WERI-Rb-1 (cell line): ENCODE measurements at regions not wholly inside any gene's neighbourhood (a gene's known extent, or its start where the extent isn't known, plus 50 kb on each side); places are given as distances from the start of the nearest gene placed in this dataset.

Experiments used
- DNase-seq: peaks from one replicate; pipeline ENCODE4 v3.0.0-alpha.2; 2020
- H3K27ac ChIP-seq: fragments of 250-450 bp; sonication (Bioruptor Pico); 2 replicates; pipeline ENCODE4 v1.5.1; 2020; ENCODE audit warnings: mild to moderate bottlenecking, moderate library complexity
- H3K27me3 ChIP-seq: fragments of 250-450 bp; sonication (Bioruptor Pico); 2 replicates; pipeline ENCODE4 v1.5.1; 2021; ENCODE audit warnings: mild to moderate bottlenecking, low read depth, moderate library complexity; ENCODE audit not compliant: insufficient read depth, severe bottlenecking
- H3K36me3 ChIP-seq: fragments of 250-450 bp; sonication (Bioruptor Pico); 2 replicates; pipeline ENCODE4 v1.5.1; 2020; ENCODE audit warnings: mild to moderate bottlenecking, moderate library complexity
- H3K4me3 ChIP-seq: 2 replicates; pipeline ENCODE4 v1.5.1; 2011; ENCODE audit warnings: low read depth, mild to moderate bottlenecking, control low read depth, low read length
- H3K9me3 ChIP-seq: fragments of 250-450 bp; sonication (Bioruptor Pico); 2 replicates; pipeline ENCODE4 v1.5.1; 2021; ENCODE audit warnings: mild to moderate bottlenecking, moderate library complexity; ENCODE audit not compliant: severe bottlenecking
- TF ChIP-seq, protein P1 (sequence below): IDR thresholded peaks from 2 replicates; pipeline ENCODE4 v1.5.1; 2011; ENCODE audit warnings: low read depth, mild to moderate bottlenecking, control low read depth, inconsistent platforms, low read length

DNA sequence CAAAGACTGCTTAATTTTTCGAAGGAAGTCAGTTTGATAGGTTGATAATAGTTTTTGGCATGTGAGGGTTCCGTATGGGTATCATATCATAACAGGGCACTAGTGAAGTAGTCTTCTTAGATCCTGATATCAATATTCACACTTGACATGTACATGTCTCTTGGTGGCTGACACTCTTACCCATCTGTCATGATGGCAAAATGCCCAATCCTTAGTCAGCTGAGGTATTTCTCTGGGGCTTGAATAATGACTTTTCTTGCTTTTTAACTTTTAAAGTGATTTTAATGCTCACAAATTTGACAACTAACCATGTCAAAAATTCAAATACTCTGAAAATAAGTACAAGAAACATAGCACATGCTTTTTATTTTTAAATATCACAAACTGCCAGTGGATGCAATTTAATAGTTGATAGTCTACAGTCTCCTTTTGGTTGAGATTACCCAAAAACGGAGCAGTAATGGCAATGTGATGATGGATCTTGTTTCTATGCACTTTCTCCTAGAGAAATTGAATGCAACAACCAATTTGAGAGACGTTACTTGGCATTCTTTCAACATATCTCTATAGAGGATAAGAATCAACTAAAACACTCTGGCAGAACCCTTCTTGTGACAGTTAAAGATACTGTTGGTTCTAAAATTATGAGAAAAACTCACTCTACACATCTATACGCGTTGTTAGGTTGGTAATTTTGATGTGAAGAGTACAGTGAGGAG is 552.9 kb upstream of the PABPC4L start:
- TF ChIP-seq, protein P1, sequence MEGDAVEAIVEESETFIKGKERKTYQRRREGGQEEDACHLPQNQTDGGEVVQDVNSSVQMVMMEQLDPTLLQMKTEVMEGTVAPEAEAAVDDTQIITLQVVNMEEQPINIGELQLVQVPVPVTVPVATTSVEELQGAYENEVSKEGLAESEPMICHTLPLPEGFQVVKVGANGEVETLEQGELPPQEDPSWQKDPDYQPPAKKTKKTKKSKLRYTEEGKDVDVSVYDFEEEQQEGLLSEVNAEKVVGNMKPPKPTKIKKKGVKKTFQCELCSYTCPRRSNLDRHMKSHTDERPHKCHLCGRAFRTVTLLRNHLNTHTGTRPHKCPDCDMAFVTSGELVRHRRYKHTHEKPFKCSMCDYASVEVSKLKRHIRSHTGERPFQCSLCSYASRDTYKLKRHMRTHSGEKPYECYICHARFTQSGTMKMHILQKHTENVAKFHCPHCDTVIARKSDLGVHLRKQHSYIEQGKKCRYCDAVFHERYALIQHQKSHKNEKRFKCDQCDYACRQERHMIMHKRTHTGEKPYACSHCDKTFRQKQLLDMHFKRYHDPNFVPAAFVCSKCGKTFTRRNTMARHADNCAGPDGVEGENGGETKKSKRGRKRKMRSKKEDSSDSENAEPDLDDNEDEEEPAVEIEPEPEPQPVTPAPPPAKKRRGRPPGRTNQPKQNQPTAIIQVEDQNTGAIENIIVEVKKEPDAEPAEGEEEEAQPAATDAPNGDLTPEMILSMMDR, result no peak
- Histone ChIP-seq H3K9me3 (no peaks in the 10 kb centered on the region), H3K4me3 (no peak overlapping the region), H3K27me3 (no peaks in the 10 kb centered on the region), H3K27ac (no peak overlapping the region), H3K36me3 (no peaks in the 10 kb centered on the region)
- no peak for DNase-seq

- H3K27me3 ChIP-seq, result no peaks in the 10 kb centered on the region
Observed at GRCh38 chr4:134753390-134753789, 551.8 kb upstream of the PABPC4L start.

GRCh38 chr4:134747108-134747805 is 545.7 kb upstream of the PABPC4L start:
- Histone ChIP-seq H3K36me3 (no peaks in the 10 kb centered on the region), H3K9me3 (no peaks in the 10 kb centered on the region), H3K27ac (no peak overlapping the region), H3K27me3 (no peaks in the 10 kb centered on the region), H3K4me3 (no peak overlapping the region)
- no peak for DNase-seq
- TF ChIP-seq, protein P1, result no peak

More at GRCh38 chr4:134753390-134753789, 551.8 kb upstream of the PABPC4L start:
- Histone ChIP-seq H3K4me3 (no peak overlapping the region), H3K36me3 (no peaks in the 10 kb centered on the region), H3K9me3 (no peaks in the 10 kb centered on the region), H3K27ac (no peak overlapping the region)
- TF ChIP-seq, protein P1, result no peak
- DNase-seq, result no peak

- no peak overlapping the region for H3K27ac ChIP-seq
- no peaks in the 10 kb centered on the region for H3K27me3 ChIP-seq
- no peak overlapping the region for H3K4me3 ChIP-seq
- TF ChIP-seq, protein P1, result no peak
- H3K9me3 ChIP-seq, result no peaks in the 10 kb centered on the region
- no peaks in the 10 kb centered on the region for H3K36me3 ChIP-seq
- DNase-seq, result no peak
Observed at GRCh38 chr4:134740290-134740689, 538.7 kb upstream of the PABPC4L start.

DNA sequence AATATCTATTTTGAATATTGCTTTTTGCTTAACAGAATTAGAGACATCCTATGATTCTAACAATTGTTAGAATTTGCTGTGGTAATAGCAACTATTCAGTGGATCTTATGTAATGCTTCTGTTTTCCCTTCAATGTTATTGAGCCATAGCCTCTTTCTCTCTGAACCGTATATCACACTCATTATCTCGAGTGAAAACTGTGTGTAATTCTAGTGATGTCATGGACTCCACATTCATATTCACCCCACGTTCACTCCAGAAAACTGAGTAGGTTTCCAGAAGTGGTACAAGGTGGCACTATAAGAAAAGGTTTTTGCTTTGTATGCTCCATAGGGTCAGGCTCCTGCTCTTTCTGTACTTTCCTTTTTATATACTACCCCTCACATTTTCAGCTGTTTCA is 534.3 kb upstream of the PABPC4L start:
- H3K4me3 ChIP-seq, result no peak overlapping the region
- H3K9me3 ChIP-seq, result no peaks in the 10 kb centered on the region
- H3K36me3 ChIP-seq, result no peaks in the 10 kb centered on the region
- DNase-seq, result no peak
- no peaks in the 10 kb centered on the region for H3K27me3 ChIP-seq
- no peak overlapping the region for H3K27ac ChIP-seq
- TF ChIP-seq, protein P1, result no peak
